Gastroesophageal sphincter (tissue), 4 donors: ENCODE measurements at regions not wholly inside any gene's neighbourhood (a gene's known extent, or its start where the extent isn't known, plus 50 kb on each side); places are given as distances from the start of the nearest gene placed in this dataset.

ENCODE experiments used
- ATAC-seq: fragments of 150-250 bp; one replicate; pipeline ENCODE4 v1.9.1; 2016; ENCODE audit warnings: mild to moderate bottlenecking, moderate library complexity
- H3K27ac ChIP-seq, 4 donors: fragments of 200-600 bp; sonication (generic) in 3 of 4; 1 replicate in 3 of 4; 2 replicates in 1 of 4; pipeline ENCODE4 v1.5.1; 2016 to 2019
- H3K27me3 ChIP-seq: fragments of 200-600 bp; sonication (generic); one replicate; pipeline ENCODE4 v1.5.1; 2019
- H3K36me3 ChIP-seq, 2 donors: fragments of 200-600 bp; sonication (generic); one replicate each; pipeline ENCODE4 v1.5.1; 2019; ENCODE audit warnings: control low read depth in 1 of 2
- H3K4me1 ChIP-seq, 3 donors: fragments of 200-600 bp; sonication (generic); 1 replicate in 2 of 3; 2 replicates in 1 of 3; pipeline ENCODE4 v1.5.1; 2016 to 2019; ENCODE audit warnings: control low read depth in 2 of 3
- H3K4me3 ChIP-seq, 2 donors: fragments of 200-600 bp; sonication (generic); one replicate each; pipeline ENCODE4 v1.5.1; 2019; ENCODE audit warnings: mild to moderate bottlenecking in 1 of 2, moderate library complexity in 1 of 2
- H3K9me3 ChIP-seq, 3 donors: fragments of 200-600 bp; sonication (generic); one replicate each; pipeline ENCODE4 v1.5.1; 2017 to 2019; ENCODE audit warnings: control low read depth in 2 of 3
- EP300 ChIP-seq: sonication (generic); formaldehyde crosslinking; IDR thresholded peaks from one replicate; pipeline ENCODE4 v1.6.1; 2017; ENCODE audit warnings: antibody characterized with exemption, mild to moderate bottlenecking
- POLR2A ChIP-seq, 2 donors: fragments of 450-650 bp; IDR thresholded peaks; one replicate each; pipeline ENCODE4 v1.6.1; 2017; ENCODE audit warnings: antibody characterized with exemption in 2 of 2, mild to moderate bottlenecking in 2 of 2, moderate library complexity in 1 of 2
- POLR2AphosphoS5 ChIP-seq: sonication (generic); formaldehyde crosslinking; IDR thresholded peaks from one replicate; pipeline ENCODE4 v1.6.1; 2017; ENCODE audit warnings: antibody characterized with exemption
- WGBS, 2 donors: methylation state at CpG; one replicate each; pipeline ENCODE4 v1.1.5; 2018; ENCODE audit warnings: low coverage in 1 of 2; 5-methylcytosine and 5-hydroxymethylcytosine counted together
- TF ChIP-seq, protein P1 (sequence below), 4 experiments: fragments of 200-600 bp in 2 of 4; fragments of 450-650 bp in 2 of 4; sonication (generic) in 1 of 4; IDR thresholded peaks; one replicate each; pipeline ENCODE4 v1.5.1; 2017 to 2019; ENCODE audit warnings: antibody characterized with exemption in 4 of 4, mild to moderate bottlenecking in 2 of 4, moderate library complexity in 2 of 4

DNA sequence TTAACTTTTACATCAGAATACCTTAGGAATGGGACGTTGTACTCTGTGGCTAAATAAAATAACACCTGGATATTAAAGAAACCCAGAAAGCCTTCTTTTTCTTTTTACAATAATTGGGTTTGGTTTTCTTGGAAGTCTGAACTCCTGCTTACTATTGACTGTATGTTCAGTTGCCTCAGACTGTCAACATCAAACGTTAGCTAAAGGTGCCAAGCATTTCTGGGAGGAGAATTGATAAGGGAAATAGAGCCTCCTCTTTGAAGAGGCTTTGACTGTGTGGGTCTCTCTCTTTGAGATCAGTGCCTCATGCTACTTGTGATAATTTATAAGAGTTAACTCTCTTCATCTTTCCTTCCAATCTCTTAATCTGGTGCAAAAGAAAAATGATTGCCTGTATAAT lies 224.7 kb upstream of the BMPER start:
- no peaks in the 10 kb centered on the region for H3K4me1 ChIP-seq
- no peaks in the 10 kb centered on the region for H3K27me3 ChIP-seq
- no peak overlapping the region for H3K4me3 ChIP-seq
- 78 to 100% methylated on average over 2 of the region's 2 CpGs for WGBS, 2 donors
- H3K9me3 ChIP-seq = peaks cover 0 to 5% (median 0%) of the 10 kb centered on the region in 3 donors
- no peak overlapping the region for H3K27ac ChIP-seq
- no peak for TF ChIP-seq POLR2AphosphoS5
- TF ChIP-seq EP300 = no peak
- TF ChIP-seq, protein P1, sequence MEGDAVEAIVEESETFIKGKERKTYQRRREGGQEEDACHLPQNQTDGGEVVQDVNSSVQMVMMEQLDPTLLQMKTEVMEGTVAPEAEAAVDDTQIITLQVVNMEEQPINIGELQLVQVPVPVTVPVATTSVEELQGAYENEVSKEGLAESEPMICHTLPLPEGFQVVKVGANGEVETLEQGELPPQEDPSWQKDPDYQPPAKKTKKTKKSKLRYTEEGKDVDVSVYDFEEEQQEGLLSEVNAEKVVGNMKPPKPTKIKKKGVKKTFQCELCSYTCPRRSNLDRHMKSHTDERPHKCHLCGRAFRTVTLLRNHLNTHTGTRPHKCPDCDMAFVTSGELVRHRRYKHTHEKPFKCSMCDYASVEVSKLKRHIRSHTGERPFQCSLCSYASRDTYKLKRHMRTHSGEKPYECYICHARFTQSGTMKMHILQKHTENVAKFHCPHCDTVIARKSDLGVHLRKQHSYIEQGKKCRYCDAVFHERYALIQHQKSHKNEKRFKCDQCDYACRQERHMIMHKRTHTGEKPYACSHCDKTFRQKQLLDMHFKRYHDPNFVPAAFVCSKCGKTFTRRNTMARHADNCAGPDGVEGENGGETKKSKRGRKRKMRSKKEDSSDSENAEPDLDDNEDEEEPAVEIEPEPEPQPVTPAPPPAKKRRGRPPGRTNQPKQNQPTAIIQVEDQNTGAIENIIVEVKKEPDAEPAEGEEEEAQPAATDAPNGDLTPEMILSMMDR (IDR thresholded peaks at IDR 0.05) = no peak
- no peak for TF ChIP-seq POLR2A (IDR thresholded peaks at IDR 0.05)
- no peak for ATAC-seq
- no peaks in the 10 kb centered on the region for H3K36me3 ChIP-seq

DNA sequence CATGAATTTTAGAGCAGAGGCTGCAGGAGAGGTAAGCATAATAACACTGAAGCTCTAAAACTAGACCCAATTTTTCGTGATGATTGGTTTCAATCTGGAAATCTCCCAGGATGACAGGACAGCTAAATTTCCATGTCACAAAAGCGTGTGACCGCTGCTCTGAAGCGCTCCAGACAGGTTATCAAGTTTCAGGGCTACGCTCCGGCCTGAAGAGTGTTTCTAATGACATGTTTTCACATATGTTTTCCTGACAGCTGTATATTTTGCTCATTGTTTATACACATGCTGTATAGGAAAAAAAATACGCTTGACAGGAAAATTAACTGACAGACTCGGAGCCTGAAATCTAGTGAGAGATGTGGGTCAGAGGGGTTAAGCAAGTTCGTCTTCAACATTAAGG lies 219.8 kb upstream of the BMPER start:
- no peaks in the 10 kb centered on the region for H3K36me3 ChIP-seq
- H3K27ac ChIP-seq = no peak overlapping the region
- no peak for TF ChIP-seq EP300
- no peak for TF ChIP-seq POLR2A (IDR thresholded peaks at IDR 0.05)
- TF ChIP-seq POLR2AphosphoS5 = no peak
- TF ChIP-seq, protein P1 (IDR thresholded peaks at IDR 0.05) = no peak
- H3K4me1 ChIP-seq = no peaks in the 10 kb centered on the region
- ATAC-seq = no peak
- no peak overlapping the region for H3K4me3 ChIP-seq
- no peaks in the 10 kb centered on the region for H3K27me3 ChIP-seq
- WGBS, 2 donors = 92 to 97% methylated on average over 9 of the region's 9 CpGs
- H3K9me3 ChIP-seq = no peaks in the 10 kb centered on the region

DNA sequence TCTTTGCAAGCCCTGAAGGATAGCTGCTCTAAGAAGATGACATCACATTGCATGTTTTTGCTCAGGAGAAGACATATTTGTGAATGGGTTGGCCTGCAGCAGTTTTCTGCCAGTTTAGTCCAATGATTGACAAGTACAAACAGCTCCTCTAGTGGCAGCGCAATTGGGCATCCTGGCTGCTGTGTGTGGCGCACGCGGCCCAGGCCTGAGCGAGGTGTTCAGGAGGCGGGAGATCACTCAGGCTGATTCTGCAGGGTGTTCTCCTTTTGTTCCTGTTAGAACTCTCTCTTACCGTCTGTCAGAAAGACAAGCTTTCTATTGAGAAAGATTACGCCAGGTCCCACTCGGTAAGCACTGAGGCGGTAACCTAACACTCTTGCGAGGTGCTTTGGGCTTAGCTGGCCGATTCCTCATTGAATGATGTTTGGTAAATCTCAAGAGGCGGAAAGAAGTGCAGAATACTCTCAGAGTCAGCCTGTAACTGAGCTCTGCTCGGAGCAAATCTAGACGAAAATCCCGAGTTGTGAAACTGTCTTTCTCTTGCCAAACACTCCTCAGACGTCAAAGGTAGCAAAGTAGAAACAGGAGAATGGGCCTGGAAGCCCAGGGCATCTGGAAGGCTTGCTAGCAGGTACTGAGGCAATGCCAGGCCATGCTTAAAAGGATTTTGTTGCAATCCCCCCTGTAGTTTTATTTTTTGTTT lies 219.2 kb upstream of the BMPER start:
- H3K9me3 ChIP-seq = no peaks in the 10 kb centered on the region
- ATAC-seq = no peak
- no peak overlapping the region for H3K4me3 ChIP-seq
- TF ChIP-seq, protein P1 (IDR thresholded peaks at IDR 0.05) = no peak
- TF ChIP-seq EP300 = no peak
- no peak for TF ChIP-seq POLR2A (IDR thresholded peaks at IDR 0.05)
- H3K27ac ChIP-seq = no peak overlapping the region
- 77 to 83% methylated on average over 7 to 14 of the region's 17 CpGs for WGBS, 2 donors
- H3K27me3 ChIP-seq = no peaks in the 10 kb centered on the region
- no peaks in the 10 kb centered on the region for H3K4me1 ChIP-seq
- no peaks in the 10 kb centered on the region for H3K36me3 ChIP-seq

DNA sequence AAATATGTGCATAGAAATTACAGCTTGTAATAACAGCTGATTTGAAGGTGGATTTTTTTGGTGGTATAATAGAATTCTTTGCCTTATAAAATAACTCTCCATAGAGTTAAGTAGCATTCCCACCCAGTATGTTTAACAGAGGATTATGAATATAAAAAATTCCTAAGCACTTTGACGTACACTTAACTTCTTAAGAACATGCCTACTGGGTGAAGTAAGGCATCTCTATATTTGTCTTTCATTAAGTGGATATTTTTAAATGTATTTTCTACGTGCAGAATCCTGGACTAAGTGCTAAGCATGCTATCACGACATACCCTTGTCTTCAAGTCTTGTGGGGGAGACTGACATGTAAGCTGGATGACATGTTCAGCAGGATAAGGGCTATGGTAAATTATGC lies 217.7 kb upstream of the BMPER start:
- no peaks in the 10 kb centered on the region for H3K4me1 ChIP-seq
- H3K27me3 ChIP-seq = no peaks in the 10 kb centered on the region
- no peaks in the 10 kb centered on the region for H3K36me3 ChIP-seq
- TF ChIP-seq EP300 (no peak), POLR2AphosphoS5 (no peak), POLR2A (IDR thresholded peaks at IDR 0.05) (no peak)
- TF ChIP-seq, protein P1 (IDR thresholded peaks at IDR 0.05) = no peak
- no peak overlapping the region for H3K27ac ChIP-seq
- H3K9me3 ChIP-seq = no peaks in the 10 kb centered on the region
- ATAC-seq = no peak
- 62 to 87% methylated on average over 3 of the region's 3 CpGs for WGBS, 2 donors
- no peak overlapping the region for H3K4me3 ChIP-seq

DNA sequence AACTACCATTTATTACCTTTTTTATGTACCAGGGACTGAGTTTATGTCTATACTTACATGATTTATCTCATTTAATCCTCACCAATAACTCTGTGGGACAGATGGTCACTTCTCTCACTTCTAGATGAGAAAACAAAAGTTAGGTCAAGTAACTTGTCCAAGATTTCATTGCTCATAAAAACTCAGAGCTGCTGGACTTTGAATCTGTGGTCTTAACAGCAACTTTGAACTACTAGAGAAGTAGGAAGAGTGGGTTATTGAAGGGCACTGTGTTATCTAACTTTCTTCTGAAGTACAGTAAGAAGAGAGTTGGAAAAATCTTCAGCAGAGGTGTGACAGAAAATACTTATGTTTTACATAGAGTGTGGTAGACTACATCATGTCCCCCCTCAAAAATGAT lies 214.2 kb upstream of the BMPER start:
- no peak for TF ChIP-seq POLR2AphosphoS5
- TF ChIP-seq POLR2A (IDR thresholded peaks at IDR 0.05) = no peak
- no peak for TF ChIP-seq EP300
- TF ChIP-seq, protein P1 (IDR thresholded peaks at IDR 0.05) = no peak
- H3K4me3 ChIP-seq = no peak overlapping the region
- no peak overlapping the region for H3K27ac ChIP-seq
- H3K4me1 ChIP-seq = no peaks in the 10 kb centered on the region
- no peaks in the 10 kb centered on the region for H3K36me3 ChIP-seq
- H3K9me3 ChIP-seq = no peaks in the 10 kb centered on the region
- H3K27me3 ChIP-seq = no peaks in the 10 kb centered on the region
- no peak for ATAC-seq
